ENCODE measurements at regions not wholly inside any gene's neighbourhood (a gene's known extent, or its start where the extent isn't known, plus 50 kb on each side); places are given as distances from the start of the nearest gene placed in this dataset.
"Not testable (repeated sequence)": the region's sequence is repeated elsewhere in the genome, so short reads cannot be mapped to it uniquely, and the experiment has no call there.

GRCh38 chr5:1961952-1962595 lies 79.3 kb upstream of the IRX4 start:
- DNase-seq: no peak

DNA sequence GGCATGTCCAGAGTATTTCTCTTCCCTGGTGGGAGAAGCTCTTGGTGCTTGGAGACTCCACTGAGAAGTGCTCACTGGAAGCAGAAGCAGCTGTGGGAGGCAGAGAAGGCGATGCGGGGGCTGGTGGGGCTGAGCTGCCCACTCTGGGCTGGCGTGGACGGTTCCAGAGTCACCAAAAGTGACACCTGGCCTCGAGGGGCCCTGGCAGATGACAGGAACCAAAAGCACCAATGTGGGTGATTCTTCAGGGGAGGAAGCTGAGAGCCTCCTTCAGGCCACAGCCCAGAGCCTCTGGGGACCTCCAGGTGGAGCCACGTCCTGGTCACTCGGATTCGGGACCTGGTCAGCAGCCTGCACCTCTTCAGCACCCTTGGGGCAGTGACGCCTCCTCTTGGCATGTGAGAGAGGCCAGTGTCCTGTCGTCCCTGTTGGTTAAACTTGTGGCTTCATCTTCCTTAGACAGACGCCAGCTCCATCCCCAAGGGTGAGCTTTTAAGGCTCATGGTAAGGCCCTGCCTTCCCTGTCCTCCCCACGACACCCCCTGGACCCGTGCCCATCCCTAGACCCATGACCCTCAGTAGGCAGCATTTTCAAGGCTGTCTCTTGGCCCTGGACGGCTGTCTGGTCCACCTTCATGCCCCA lies 78.7 kb upstream of the IRX4 start:
- DNase-seq: no peak

DNA sequence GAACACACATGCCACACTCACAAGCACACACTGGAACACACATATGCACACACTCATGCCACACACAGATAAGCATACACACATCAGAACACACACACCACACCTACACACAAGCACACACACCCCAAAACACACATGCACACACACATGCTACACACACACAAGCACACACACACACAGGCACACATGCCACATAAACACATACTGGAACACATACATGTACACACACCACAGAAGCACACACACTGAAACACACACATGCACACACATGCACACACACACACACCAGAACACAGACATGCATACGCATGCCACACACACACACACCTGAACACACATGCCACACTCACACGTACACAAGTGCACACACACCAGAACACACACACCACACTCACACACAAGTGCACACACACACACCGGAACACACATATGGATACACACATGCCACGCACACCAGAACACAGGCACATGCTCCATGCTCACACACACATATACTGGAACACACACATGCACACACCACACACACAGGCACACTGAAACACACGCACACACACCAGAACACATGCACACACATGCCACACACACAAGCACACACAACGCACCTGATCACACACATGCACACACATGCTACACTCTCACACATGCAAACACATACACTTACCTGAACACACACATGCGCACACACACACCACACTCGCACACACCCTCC lies 78.0 kb upstream of the IRX4 start:
- DNase-seq: no peak

- no peak for DNase-seq
These were observed 77.2 kb upstream of the IRX4 start for GRCh38 chr5:1959725-1960581.

- DNase-seq: no peak
These were observed 76.5 kb upstream of the IRX4 start for GRCh38 chr5:1959231-1959630.

DNA sequence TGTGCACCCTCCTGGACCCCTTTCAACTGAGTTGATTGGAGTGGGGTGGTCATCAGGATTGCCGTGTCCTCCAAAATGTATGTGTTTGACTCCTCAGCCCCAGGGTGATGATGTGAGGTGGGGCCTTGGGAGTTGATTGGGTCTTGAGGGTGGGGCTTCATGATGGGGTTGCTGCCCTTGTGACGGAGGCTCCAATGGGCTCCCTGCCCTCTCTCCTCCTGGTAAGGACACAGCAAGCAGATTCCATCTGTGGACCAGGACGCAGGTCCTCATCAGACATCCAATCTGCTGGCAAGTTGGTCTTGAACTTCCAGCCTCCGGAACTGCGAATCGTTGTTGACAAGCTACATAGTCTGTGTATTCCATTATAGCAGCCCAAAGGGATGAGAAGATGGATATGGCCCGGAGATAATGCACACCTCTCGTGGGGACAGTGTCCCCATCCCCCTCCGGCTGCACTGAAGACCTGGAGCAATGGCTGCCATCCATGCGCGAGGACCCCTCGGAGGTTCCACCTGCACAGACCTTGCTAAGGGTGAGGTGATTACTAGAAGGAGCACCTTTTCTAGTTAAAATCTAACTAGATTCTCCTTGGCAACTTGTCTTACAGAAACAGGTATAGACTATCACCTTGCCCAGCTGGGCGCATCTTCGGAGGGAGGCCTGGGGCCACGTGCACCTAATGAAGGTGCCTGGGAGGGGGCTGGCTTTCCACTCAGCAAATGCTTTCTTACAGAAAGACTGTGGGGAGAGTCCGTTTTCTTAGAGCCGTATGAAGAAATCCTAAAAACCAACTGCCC lies 75.7 kb upstream of the IRX4 start:
- DNase-seq: no peak

DNA sequence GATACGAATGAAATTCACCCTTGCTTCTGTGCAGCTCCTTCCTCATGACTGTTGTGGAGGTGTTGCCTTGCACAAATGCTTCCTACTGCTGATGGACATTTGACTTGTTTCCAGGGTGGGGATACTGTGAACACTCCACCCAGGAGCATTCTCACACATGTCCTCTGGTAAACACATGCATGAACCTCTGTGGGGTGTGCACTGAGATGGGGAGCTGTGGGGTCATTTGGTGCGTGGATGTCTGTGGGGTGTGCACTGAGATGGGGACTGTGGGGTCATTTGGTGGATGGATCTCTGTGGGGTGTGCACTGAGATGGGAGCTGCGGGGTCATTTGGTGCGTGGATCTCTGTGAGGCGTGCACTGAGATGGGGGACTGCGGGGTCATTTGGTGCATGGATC lies 72.9 kb upstream of the IRX4 start:
- no peak for DNase-seq

DNA sequence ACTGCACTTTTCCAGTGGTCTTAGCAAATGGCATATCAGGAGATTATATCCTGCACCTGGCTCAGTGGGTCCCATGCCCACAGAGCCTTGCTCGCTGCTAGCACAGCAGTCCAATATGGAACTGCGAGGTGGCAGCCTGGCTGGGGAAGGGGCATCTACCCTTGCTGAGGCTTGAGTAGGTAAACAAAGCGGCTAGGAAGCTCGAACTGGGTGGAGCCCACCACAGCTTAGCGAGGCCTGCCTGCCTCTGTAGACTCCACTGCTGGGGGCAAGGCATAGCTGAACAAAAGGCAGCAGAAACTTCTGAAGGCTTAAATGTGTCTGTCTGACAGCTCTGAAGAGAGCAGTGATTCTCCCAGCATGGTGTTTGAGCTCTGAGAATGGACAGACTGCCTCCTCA lies 71.0 kb upstream of the IRX4 start:
- DNase-seq: not testable (repeated sequence)

DNA sequence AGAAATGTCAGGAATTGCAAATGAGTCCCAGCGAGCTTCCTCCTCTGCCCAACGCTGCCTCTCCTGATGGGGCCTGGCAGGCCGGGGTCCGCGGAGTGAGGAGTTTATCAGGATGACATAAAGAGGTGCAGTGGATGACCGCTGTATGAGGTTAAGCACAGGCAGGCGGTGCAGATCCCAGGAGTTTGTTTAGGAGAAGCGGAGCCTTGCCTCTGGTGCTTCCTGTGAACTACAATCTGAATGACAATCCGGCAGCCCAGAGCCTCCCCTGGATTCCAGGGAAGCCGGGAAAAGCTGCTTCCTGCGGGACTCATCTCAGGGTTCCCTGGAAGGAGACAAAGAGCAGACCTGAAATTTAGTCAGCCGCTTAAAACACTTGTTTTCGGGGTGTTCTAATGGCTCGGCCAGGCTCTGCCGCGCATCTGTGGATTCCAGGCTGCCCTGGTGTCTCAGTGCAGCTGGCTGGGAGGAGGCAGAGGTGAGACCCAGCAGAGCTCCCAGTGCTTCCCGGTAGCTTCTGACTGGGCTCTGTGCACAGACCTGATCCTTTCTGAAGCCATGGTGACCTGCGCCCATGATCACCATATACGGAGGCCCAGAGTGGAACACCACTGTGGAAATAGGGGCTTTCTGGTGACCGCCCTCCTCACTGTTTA lies 69.8 kb upstream of the IRX4 start:
- DNase-seq: no peak

- no peak for DNase-seq
These were observed 69.3 kb upstream of the IRX4 start for GRCh38 chr5:1952021-1952420.

DNA sequence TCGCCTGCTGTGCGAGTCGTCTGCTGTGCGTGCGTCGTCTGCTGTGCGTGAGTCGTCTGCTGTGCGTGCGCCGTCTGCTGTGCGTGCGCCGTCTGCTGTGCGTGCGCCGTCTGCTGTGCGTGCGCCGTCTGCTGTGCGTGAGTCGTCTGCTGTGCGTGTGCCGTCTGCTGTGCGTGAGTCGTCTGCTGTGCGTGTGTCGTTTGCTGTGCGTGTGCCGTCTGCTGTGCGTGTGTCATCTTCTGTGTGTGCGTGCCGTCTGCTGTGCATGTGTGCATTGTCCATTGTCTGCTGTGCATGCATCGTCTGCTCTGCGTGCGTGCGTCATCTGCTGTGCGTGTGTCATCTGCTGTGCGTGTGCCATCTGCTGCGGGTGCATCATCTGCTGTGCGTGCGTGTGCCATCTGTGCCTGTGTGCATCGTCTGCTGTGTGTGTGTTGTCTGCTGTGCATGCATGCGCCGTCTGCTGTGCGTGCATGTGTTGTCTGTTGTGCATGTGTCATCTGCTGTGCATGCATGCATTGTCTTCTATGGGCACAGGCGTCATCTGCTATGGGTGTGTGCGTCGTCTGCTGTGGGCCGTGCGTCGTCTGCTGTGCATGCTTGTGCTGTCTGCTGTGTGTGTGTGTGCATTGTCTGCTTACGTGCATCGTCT lies 68.6 kb upstream of the IRX4 start:
- DNase-seq: no peak

GRCh38 chr5:1950708-1951103 lies 68.0 kb upstream of the IRX4 start:
- no peak for DNase-seq

DNA sequence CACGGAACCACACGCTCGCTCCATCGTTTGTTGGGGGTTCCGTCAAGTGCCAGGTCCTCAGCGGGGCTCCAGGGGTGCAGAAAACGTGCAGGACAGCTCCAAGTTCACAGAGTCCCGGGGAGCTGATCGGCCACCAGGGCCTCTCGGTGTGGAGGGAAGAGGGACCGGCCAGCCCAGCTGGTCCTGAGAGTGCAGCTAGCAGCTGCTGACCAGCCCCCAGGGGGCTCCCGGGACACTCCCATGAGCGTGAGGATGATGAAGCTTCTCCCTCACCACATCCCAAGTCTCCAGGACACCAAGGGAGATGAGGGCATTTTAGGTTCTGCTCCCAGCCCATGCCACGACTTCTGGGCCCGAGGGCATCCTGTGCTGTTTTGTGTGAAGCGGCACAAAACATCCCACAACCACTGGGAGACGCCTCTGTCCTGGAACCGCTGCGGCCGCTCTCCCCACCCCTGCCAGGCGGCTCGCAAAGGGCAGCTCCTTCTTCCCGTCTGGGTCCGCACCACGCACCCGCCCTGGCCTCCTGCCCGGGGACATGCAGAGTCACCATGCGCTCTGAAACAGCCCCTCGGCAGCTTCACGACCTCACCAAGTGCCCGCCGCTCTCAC lies 67.5 kb upstream of the IRX4 start:
- no peak for DNase-seq

- no peak for DNase-seq
These were observed 66.5 kb upstream of the IRX4 start for GRCh38 chr5:1949253-1949652.

- DNase-seq: no peak
These were observed 66.0 kb upstream of the IRX4 start for GRCh38 chr5:1948663-1949191.

GRCh38 chr5:1948111-1948510 lies 65.4 kb upstream of the IRX4 start:
- DNase-seq: no peak

DNA sequence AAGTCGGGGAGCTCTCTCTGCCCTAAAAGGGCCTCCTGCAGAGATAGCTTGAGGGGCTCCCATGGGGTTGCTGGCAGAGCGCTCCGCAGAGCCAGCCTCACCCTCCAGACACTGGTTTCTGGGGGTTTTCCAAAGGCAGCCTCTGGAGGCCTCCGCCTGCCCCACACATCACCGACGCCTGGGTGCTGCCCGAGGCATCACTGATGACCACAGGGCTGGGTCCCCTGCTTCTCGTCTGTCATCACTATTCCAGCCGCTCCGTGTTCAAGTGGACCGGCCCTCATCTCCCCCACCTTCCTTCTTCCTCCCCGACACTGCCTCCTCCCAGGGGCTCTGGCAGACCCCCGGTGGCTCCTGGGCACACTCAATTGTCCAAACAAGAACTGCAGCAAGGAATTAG lies 64.1 kb upstream of the IRX4 start:
- no peak for DNase-seq

GRCh38 chr5:1946122-1946677 lies 63.5 kb upstream of the IRX4 start:
- DNase-seq: no peak

DNA sequence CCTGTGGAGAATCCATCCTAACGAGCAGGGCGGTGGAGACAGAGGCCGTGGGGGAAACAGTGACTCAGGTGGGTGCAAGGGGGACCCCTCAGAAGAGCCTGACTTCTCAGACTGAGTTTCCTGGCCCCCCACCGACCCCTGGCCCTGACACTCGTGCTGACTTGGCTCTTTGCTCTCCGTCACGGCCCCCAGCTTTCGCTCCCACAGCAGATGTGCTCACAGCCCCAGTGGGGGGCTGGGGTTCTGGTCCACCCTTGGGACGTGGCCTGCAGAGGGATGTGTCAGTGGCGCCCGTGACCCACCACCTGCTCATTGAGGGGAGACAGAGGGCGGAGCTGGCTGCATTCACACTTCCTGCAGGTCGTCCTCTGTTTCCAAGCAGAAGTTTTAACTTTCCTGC lies 62.9 kb upstream of the IRX4 start:
- no peak for DNase-seq

GRCh38 chr5:1944408-1944807 lies 61.7 kb upstream of the IRX4 start:
- DNase-seq: no peak

Data from activated CD4-positive, alpha-beta T cell treated with anti-CD3 and anti-CD28 coated beads for 4 hours (primary cell).